Body of pancreas (tissue), 4 donors: ENCODE measurements at regions not wholly inside any gene's neighbourhood (a gene's known extent, or its start where the extent isn't known, plus 50 kb on each side); places are given as distances from the start of the nearest gene placed in this dataset.

ENCODE experiments used
- CTCF ChIP-seq, 7 experiments: fragments of 450-650 bp in 4 of 7; fragments of 200-600 bp in 3 of 7; sonication (generic) in 3 of 7; IDR thresholded peaks; one replicate each; pipeline ENCODE4 v1.5.1; 2016 to 2019; ENCODE audit warnings: antibody characterized with exemption in 7 of 7
- POLR2A ChIP-seq, 3 donors: fragments of 450-650 bp; IDR thresholded peaks; one replicate each; pipeline ENCODE4 v1.6.1; 2016; ENCODE audit warnings: antibody characterized with exemption in 3 of 3, mild to moderate bottlenecking in 2 of 3

GRCh38 chr3:65170390-65171042 is 482.7 kb upstream of the ADAMTS9 start:
- TF ChIP-seq CTCF (IDR thresholded peaks at IDR 0.05) (peak in 6 of 7 experiments; percentile 23 to 43 (median 32)), POLR2A (IDR thresholded peaks at IDR 0.05) (no peak)
